ENCODE measurements at regions not wholly inside any gene's neighbourhood (a gene's known extent, or its start where the extent isn't known, plus 50 kb on each side); places are given as distances from the start of the nearest gene placed in this dataset.

GRCh38 chr17:13135506-13135905 is 117.7 kb upstream of the ELAC2 start:
- no peak for TF ChIP-seq ZFX (IDR thresholded peaks at IDR 0.05; ENCODE audit: borderline replicate concordance)
- TF ChIP-seq CTCF (IDR thresholded peaks at IDR 0.05), result no peak
- no peak overlapping the region for H3K27ac ChIP-seq

- TF ChIP-seq ZFX (IDR thresholded peaks at IDR 0.05; ENCODE audit: borderline replicate concordance) (no peak), CTCF (IDR thresholded peaks at IDR 0.05) (no peak)
- no peak overlapping the region for H3K27ac ChIP-seq
Observed at GRCh38 chr17:13134076-13134475, 116.2 kb upstream of the ELAC2 start.

DNA sequence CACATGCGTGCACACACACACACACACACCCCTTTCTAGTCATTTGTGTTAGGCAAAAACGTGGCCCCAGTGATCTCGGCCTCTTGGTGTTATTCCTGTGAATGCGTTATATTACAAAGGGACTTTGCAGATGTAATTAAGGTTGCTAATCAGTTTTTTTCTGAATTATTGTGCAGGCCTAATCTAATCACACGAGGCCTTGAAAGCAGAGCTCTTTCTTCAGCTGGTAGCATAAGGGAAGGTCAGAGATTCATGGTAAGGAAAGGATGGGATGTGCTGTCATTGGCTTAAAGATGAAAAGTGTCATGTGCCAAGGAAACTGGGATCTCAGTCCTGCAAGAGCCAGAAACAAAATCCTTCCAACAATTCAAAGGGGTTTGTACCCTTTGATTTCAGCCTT is 113.4 kb upstream of the ELAC2 start:
- TF ChIP-seq CTCF (IDR thresholded peaks at IDR 0.05) (no peak), ZFX (IDR thresholded peaks at IDR 0.05; ENCODE audit: borderline replicate concordance) (no peak)
- H3K27ac ChIP-seq, result no peak overlapping the region

GRCh38 chr17:13129356-13129755 is 111.5 kb upstream of the ELAC2 start:
- H3K27ac ChIP-seq, result no peak overlapping the region
- TF ChIP-seq ZFX (IDR thresholded peaks at IDR 0.05; ENCODE audit: borderline replicate concordance) (no peak), CTCF (IDR thresholded peaks at IDR 0.05) (no peak)

DNA sequence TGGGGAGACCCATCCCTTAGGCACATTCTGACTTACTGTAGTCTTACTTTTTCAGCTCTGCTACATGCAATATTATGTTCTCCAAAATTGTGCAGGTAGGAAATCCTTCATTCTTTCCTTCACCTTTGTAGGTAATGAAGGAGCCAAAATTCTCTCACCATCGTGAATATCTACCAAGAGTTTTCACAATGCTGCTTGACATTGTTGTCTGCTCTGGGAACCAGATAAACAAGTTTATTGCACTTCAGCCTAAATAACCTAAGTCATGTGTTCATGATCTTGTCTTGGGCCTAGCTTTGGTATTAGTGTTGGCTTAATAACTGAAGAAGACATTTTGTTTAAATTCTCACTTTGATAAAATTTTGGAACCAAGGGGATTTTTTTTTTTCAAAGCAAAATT is 110.8 kb upstream of the ELAC2 start:
- no peak overlapping the region for H3K27ac ChIP-seq
- no peak for TF ChIP-seq CTCF (IDR thresholded peaks at IDR 0.05)
- TF ChIP-seq ZFX (IDR thresholded peaks at IDR 0.05; ENCODE audit: borderline replicate concordance), result no peak

DNA sequence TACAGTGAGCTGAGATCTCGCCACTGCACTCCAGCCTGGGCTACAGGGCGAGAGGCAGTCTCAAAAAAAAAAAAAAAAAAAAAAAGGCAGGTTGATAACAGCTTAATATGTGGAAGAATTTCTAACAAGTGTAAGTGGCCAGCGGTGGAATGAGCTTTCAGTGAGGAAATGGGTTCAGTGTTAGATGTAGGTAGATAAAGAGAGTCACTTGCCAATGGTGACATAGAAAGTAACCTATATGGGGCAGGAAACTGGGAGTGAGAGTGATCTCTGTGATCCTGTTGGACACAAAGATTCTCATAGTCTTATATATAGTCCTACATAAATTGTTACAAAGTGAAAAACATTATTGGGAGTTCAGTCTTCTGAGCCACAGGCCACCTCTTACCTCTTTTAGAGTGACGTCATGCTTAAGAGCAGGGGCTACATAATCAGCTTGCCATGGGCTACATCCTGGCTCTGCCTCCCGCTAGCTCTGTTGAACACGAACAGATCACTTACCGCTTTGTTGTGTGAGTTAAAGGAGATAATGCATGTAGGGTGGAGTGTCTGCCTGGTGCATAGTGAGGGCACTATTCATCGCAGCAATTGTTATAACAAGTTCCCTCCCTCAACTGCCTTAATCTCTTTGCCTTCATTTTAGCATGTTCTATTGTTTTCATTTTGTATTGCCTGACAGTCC is 110.2 kb upstream of the ELAC2 start:
- TF ChIP-seq ZFX (IDR thresholded peaks at IDR 0.05; ENCODE audit: borderline replicate concordance), result no peak
- no peak for TF ChIP-seq CTCF (IDR thresholded peaks at IDR 0.05)
- H3K27ac ChIP-seq, result no peak overlapping the region

DNA sequence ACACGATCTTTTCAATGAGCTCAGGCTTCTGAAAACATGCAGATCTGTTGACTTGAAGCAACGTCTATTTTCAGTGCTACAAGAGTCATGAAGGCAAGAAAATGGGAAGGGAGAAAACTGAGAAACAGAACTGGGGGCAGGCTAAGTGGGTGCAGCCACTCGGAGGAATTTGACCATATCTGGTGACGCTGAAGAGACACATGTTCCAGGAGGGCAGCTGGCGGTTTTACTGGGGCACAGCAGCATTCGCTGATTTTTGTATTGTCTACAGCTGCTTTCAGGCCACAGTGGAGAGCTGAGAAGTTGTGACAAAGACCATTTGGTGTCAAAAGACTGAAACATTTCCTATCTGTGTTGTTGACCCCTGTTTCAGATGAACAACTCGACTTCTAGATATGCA is 103.0 kb upstream of the ELAC2 start:
- no peak overlapping the region for H3K27ac ChIP-seq
- TF ChIP-seq ZFX (IDR thresholded peaks at IDR 0.05; ENCODE audit: borderline replicate concordance) (no peak), CTCF (IDR thresholded peaks at IDR 0.05) (no peak)
